Activated CD8-positive, alpha-beta T cell treated with anti-CD3 and anti-CD28 coated beads for 36 hours (primary cell): ENCODE measurements at regions not wholly inside any gene's neighbourhood (a gene's known extent, or its start where the extent isn't known, plus 50 kb on each side); places are given as distances from the start of the nearest gene placed in this dataset.

Experiments used
- ATAC-seq: fragments of 200-7000 bp; cut with Tn5 transposase; one replicate; pipeline ENCODE4 v1.10.0; 2021; ENCODE audit warnings: mild to moderate bottlenecking, moderate library complexity
- CTCF ChIA-PET: fragments of 350-600 bp; sonication (Branson Sonifier 250); formaldehyde crosslinking; loops from one replicate; lab custom pipeline; 2021; ENCODE audit warnings: antibody characterized with exemption; lab: Charles Lee
- POLR2A ChIA-PET: fragments of 350-600 bp; sonication (Branson Sonifier 250); formaldehyde crosslinking; loops from one replicate; lab custom pipeline; 2021; ENCODE audit warnings: antibody characterized with exemption; lab: Charles Lee
- DNase-seq: peaks from one replicate; pipeline ENCODE4 v3.0.0-alpha.2; 2020
- H3K27ac Mint-ChIP-seq: one replicate; pipeline ENCODE4 v1.8.0; 2021; ENCODE audit warnings: mild to moderate bottlenecking, mixed read lengths
- H3K27me3 Mint-ChIP-seq: one replicate; pipeline ENCODE4 v1.8.0; 2021; ENCODE audit warnings: mixed read lengths
- H3K36me3 Mint-ChIP-seq: one replicate; pipeline ENCODE4 v1.8.0; 2021; ENCODE audit warnings: low read depth, mixed read lengths
- H3K4me1 Mint-ChIP-seq: one replicate; pipeline ENCODE4 v1.8.0; 2021; ENCODE audit warnings: low read depth, mixed read lengths
- H3K4me3 Mint-ChIP-seq: one replicate; pipeline ENCODE4 v1.8.0; 2021; ENCODE audit warnings: mild to moderate bottlenecking, moderate library complexity, mixed read lengths
- H3K9me3 Mint-ChIP-seq: one replicate; pipeline ENCODE4 v1.8.0; 2021; ENCODE audit warnings: mixed read lengths
- CTCF ChIP-seq: fragments of 200-600 bp; IDR thresholded peaks from one replicate; pipeline ENCODE4 v1.8.0; 2022; ENCODE audit warnings: antibody characterized with exemption, mild to moderate bottlenecking
- intact Hi-C: fragments of 100-400 bp; cut with micrococcal nuclease; formaldehyde crosslinking; loops from one replicate; pipeline ENCODE4 v1.10.0; 2022

GRCh38 chr3:83251490-83251889, 1490.0 kb upstream of the GBE1 start:
- Mint-ChIP-seq H3K9me3 (peaks cover 11% of the 10 kb centered on the region), H3K36me3 (no peaks in the 10 kb centered on the region), H3K4me3 (no peak overlapping the region), H3K4me1 (no peaks in the 10 kb centered on the region), H3K27me3 (no peaks in the 10 kb centered on the region), H3K27ac (no peak overlapping the region)
- TF ChIP-seq CTCF = no peak
- ATAC-seq (no peak), DNase-seq (no peak)
- ChIA-PET POLR2A (no interaction called here), CTCF (no interaction called here)
- intact Hi-C loops = no loop called here

GRCh38 chr3:83250613-83251012, 1489.2 kb upstream of the GBE1 start:
- Mint-ChIP-seq H3K27ac (no peak overlapping the region), H3K9me3 (peaks cover 13% of the 10 kb centered on the region), H3K4me1 (no peaks in the 10 kb centered on the region), H3K4me3 (no peak overlapping the region), H3K27me3 (no peaks in the 10 kb centered on the region), H3K36me3 (no peaks in the 10 kb centered on the region)
- intact Hi-C loops = no loop called here
- ATAC-seq = no peak
- CTCF ChIA-PET = no interaction called here
- no peak for TF ChIP-seq CTCF
- DNase-seq = no peak
- POLR2A ChIA-PET = no interaction called here

GRCh38 chr3:83248454-83248853, 1487.0 kb upstream of the GBE1 start:
- CTCF ChIA-PET = no interaction called here
- no peak overlapping the region for H3K4me3 Mint-ChIP-seq
- peaks cover 29% of the 10 kb centered on the region for H3K9me3 Mint-ChIP-seq
- H3K36me3 Mint-ChIP-seq = no peaks in the 10 kb centered on the region
- POLR2A ChIA-PET = no interaction called here
- no peak for ATAC-seq
- no peak overlapping the region for H3K27ac Mint-ChIP-seq
- H3K4me1 Mint-ChIP-seq = no peaks in the 10 kb centered on the region
- no peak for DNase-seq
- intact Hi-C loops = no loop called here
- H3K27me3 Mint-ChIP-seq = no peaks in the 10 kb centered on the region
- no peak for TF ChIP-seq CTCF

GRCh38 chr3:83235180-83235814, 1473.9 kb upstream of the GBE1 start:
- ChIA-PET CTCF (no interaction called here), POLR2A (no interaction called here)
- TF ChIP-seq CTCF = no peak
- H3K4me3 Mint-ChIP-seq = no peak overlapping the region
- intact Hi-C loops = no loop called here
- peaks cover 5% of the 10 kb centered on the region for H3K9me3 Mint-ChIP-seq
- no peaks in the 10 kb centered on the region for H3K4me1 Mint-ChIP-seq
- no peak for DNase-seq
- H3K27me3 Mint-ChIP-seq = no peaks in the 10 kb centered on the region
- no peak for ATAC-seq
- H3K36me3 Mint-ChIP-seq = no peaks in the 10 kb centered on the region
- no peak overlapping the region for H3K27ac Mint-ChIP-seq

GRCh38 chr3:83233715-83234114, 1472.3 kb upstream of the GBE1 start:
- Mint-ChIP-seq H3K4me1 (no peaks in the 10 kb centered on the region), H3K9me3 (peaks cover 1% of the 10 kb centered on the region), H3K27ac (no peak overlapping the region), H3K4me3 (no peak overlapping the region), H3K36me3 (no peaks in the 10 kb centered on the region), H3K27me3 (no peaks in the 10 kb centered on the region)
- DNase-seq (no peak), ATAC-seq (no peak)
- POLR2A ChIA-PET = no interaction called here
- intact Hi-C loops = no loop called here
- TF ChIP-seq CTCF = no peak
- CTCF ChIA-PET = no interaction called here
